GM10266 (cell line): ENCODE measurements at regions not wholly inside any gene's neighbourhood (a gene's known extent, or its start where the extent isn't known, plus 50 kb on each side); places are given as distances from the start of the nearest gene placed in this dataset.

Experiments used
- DNase-seq: peaks from one replicate; pipeline ENCODE4 v3.0.0; 2012; ENCODE audit errors: extremely low spot score
- TF ChIP-seq, protein P1 (sequence below): IDR thresholded peaks from 2 replicates; pipeline ENCODE4 v1.5.1; 2012; ENCODE audit warnings: mild to moderate bottlenecking, low read depth; ENCODE audit not compliant: control insufficient read depth, insufficient read depth; ENCODE audit errors: missing control alignments

DNA sequence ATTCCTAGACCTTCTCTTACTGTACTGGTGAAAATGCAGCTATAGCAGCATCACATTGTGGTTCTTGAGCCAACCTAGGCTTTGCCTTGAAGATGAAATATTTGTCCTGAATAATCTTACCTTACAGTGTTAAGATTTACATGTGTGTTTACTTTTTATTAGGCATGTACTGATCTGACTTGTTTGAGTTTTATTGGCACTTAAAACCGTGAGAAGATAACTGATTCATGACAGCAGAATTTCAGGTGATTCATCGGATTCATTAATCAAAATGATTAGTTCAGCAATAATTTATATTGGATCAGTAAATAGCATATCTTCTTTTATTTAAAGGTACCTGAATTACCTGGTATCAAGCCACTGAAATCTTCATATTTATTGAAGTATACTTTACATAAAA is 296.3 kb downstream of the KLF5 start:
- no peak for DNase-seq
- TF ChIP-seq, protein P1, sequence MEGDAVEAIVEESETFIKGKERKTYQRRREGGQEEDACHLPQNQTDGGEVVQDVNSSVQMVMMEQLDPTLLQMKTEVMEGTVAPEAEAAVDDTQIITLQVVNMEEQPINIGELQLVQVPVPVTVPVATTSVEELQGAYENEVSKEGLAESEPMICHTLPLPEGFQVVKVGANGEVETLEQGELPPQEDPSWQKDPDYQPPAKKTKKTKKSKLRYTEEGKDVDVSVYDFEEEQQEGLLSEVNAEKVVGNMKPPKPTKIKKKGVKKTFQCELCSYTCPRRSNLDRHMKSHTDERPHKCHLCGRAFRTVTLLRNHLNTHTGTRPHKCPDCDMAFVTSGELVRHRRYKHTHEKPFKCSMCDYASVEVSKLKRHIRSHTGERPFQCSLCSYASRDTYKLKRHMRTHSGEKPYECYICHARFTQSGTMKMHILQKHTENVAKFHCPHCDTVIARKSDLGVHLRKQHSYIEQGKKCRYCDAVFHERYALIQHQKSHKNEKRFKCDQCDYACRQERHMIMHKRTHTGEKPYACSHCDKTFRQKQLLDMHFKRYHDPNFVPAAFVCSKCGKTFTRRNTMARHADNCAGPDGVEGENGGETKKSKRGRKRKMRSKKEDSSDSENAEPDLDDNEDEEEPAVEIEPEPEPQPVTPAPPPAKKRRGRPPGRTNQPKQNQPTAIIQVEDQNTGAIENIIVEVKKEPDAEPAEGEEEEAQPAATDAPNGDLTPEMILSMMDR, result no peak

DNA sequence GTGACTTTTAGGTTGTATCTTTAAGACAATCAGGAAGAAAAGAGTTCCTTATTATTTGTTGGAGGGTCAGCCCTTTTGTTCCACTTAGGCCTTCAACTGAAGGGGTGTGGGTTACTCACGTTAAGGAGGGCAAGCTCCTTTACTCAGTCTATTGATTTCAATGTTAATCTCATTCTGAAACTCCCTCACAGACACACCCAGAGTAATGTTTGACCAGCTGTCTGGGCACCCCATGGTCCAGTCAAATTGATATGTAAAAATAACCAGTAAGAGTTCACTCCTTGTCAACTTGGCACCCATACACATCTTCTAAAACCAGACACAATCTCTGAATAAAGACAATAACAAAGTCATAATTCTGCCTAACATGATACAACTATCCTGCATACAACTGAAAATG is 292.9 kb downstream of the KLF5 start:
- TF ChIP-seq, protein P1, result no peak
- DNase-seq, result no peak

DNA sequence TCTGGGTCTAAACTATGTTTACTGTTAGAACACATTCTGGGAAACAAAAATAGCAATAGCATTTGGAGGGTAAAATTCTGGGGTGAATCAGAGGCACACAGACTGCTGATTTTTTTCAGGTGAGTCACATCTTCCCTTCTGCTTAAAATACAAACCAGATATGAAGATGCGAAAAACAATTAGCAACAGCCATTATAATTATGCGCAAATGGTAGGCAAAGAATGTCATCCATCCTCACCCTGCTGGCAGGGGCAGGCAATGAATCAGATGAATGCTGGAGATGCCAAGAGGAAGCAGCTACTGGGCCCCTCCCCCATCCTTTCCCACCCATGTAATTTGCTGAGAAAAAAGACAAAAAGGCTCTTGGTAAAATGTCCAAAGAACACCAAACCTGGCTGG is 282.9 kb downstream of the KLF5 start:
- no peak for DNase-seq
- TF ChIP-seq, protein P1, result no peak

DNA sequence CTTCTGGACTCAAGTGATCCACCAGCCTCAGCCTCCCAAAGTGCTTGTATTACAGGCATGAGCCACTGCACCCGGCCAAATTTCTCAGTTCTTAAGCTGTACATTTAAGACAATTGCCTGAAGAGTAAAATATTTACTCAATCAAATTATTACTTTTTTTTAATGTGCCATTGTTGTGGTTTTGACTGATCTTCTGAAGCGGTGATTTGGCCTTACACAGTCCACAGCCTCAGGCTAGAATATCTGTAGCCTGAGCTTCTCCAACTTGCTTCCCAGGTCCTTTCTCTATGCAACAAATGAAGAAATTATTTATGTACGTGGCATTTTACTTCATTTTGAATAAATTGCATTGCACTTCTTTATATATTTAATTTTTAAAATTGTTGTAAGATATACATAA is 281.3 kb downstream of the KLF5 start:
- no peak for DNase-seq
- TF ChIP-seq, protein P1, result no peak

DNA sequence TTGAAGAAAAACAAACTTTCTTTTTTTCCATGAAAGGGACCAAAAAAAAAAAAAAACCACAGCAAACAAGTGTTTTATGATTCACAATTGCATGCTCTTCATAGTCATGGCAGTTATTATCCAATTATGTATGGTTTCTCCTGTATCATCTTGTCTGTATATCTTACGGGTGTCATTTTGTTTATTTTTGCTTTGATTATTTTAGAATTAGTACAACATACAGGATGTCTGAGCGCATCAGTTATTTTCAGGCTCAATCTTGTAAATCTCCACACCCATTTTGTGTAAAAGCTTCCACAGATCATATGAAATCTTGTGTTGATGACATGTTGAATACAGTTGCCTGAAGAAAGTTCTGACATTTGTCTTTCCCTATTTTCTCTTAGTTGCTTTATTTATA is 280.3 kb downstream of the KLF5 start:
- TF ChIP-seq, protein P1, result no peak
- DNase-seq, result no peak

DNA sequence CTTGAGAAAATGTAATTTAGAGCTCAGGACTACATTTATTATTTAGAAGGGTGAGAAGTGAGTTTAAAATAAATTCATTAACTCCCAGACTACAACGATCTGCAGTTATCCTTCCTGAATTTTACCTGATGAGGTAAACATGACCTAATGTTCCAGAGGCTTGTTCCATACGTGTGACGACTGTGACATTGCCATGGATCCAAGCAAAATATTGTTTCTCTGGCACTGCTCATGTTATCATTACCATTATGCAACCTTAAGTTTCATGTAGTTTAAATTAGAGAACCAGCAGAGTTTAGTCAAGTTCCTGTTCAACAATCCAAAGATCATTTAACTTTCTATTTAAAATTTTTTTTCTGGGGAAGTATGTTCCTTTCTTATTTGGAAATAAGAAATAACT is 279.6 kb downstream of the KLF5 start:
- no peak for DNase-seq

DNA sequence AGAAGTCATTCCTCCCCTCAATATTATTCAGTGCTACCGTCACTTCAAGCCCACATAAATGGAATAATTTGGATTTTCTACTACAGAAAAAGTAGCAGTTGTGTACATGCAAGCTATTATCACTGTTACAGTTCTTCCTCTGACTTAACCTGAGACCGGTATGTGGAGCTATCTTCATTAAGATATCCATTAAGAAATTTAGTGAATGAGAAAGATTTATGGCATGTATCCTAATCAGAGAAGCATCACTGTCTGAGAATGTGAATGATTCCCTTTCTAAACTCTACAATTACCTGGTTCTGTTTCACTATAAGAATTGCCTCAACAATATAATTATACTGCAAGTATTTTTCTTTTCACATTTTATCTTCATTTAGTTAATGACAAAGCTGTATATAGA is 278.7 kb downstream of the KLF5 start:
- TF ChIP-seq, protein P1, result no peak

More for the DNA sequence above, 279.6 kb downstream of the KLF5 start:
- TF ChIP-seq, protein P1, result no peak

DNA sequence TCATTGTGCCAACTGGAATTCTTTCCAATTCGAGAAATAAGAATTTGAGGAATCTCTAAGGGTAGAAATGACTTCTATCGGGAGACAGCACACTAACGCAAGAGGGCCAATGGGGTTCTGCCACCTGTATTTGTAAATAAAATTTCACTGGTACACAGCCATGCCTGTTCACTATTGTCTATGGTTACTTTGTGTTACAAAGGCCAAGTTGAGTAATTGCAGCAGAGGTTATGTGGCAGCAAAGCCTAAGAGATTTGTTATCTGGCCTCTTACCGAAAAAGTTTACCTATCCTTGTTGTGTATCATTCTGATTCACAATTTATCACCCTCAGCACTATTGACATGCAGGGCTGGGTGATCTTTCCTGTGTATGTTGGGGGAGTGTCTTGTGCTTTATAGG is 278.0 kb downstream of the KLF5 start:
- no peak for DNase-seq
- TF ChIP-seq, protein P1, result no peak

More for the DNA sequence above, 278.7 kb downstream of the KLF5 start:
- DNase-seq, result no peak
